NCI-H1048 (cell line): ENCODE measurements at regions not wholly inside any gene's neighbourhood (a gene's known extent, or its start where the extent isn't known, plus 50 kb on each side); places are given as distances from the start of the nearest gene placed in this dataset.

Source experiments
- DNase-seq: peaks from one replicate; lab custom pipeline; 2025; lab: John Stamatoyannopoulos, UW

DNA sequence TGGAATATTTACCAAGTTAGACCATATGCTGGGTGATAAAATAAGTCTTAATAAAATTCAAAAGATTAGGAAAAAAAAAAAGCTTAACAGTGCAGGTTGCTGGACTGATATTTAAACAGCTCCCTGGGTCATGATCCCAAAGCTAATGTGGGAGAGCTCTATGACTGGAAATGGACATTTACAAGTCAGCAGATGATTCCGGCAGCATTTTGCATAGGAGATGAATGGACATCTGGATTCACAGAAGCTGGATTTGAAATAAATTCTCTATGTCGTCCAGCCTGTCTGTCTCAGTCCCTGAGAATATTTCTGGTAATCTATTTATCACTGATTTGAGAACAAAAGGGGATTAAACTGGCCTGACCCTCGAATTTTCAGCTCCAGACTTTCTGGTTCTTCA is 52.3 kb upstream of the KLHL25 start:
- no peak for DNase-seq

DNA sequence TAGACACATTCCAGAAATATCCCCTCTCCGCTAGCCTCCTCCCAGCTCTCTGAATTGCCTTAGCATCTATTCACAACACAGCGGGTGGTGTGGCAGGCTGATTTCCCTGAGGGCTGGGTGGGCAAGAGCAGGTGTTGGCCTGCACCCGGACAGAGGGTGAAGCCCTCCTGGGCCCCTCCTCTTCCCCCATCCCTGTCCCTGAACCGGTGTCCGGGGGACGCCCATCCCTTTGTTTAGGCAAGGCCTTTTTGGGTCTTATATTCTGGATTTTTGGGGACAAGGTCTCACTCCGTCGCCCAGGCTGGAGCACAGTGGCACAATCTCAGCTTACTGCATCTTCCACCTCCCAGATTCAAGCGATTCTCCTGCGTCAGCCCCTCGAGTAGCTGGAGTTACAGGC is 55.2 kb upstream of the KLHL25 start:
- DNase-seq = no peak

- no peak for DNase-seq
Observed at GRCh38 chr15:85852969-85853368, 58.2 kb upstream of the KLHL25 start.

DNA sequence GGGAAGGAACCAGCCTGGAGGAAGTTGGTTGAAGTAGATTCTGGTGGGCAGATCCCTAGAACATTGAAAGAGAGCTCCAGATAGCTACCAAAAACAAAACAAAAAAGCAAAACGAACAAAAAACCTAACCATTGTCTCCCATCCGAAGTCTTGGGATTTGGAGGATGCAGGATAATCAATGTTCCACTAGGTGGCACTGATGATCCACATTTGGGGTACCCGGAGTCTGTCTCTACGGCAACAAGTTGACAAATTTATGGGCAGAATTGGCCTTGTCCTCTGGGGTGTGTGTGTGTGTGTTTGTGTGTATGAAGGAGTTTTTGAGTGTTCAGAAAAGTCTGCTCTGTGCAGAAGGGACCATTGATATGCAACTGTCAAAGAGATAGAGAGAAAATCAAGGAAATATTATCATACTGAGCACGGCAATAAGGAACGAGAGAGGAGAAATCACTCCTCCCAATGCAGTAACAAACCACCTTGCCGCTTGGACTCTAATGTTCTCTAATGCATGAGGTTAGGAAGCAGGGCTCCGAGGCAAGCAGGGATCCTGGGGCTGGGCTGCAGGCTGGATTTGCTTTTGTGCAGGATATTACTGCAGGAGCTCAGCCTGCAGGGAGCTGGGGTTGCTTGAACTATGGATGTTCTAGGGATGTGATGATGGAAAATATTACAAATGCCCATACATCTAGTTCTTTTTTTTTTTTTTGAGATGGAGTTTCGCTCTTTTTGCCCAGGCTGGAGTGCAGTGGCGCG is 59.8 kb upstream of the KLHL25 start:
- DNase-seq = no peak

DNA sequence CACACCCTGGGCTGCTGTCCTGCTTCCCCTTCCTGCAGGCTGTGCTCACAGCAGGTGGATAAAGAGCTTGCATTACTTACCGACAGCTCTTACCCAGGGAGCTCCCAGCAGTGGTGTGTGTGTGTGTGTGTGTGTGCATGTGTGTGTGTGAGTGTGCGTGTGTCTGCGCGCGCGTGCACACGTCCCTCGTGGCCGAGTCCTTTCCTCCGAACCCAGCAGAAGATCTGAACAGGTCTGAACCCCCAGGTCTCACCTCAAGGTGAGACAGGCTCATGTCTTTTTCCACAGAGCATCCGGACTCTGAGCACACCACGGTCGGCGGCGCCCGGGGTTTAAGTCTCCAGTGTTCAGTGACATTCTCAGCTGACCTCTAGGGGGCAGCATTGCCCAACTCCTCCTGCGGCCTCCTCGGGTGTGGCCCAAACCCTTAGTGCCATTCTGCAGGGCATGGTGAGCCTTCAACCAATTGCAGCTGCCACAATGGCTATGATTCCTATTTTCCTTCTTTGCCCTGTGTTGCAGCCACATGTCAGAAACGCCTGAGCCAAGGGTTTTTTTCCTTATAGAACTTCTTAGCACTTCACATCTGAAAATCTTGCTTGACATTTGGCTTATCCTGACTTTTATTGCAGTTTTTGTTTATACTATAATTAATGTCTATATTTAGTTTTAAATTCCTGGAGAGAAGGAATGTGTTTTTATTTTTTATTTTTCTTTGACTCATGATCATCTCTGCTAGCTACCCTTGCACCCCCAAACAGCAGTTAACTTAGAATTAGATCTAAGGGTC is 64.1 kb upstream of the KLHL25 start:
- peak; percentile 57 for DNase-seq

DNA sequence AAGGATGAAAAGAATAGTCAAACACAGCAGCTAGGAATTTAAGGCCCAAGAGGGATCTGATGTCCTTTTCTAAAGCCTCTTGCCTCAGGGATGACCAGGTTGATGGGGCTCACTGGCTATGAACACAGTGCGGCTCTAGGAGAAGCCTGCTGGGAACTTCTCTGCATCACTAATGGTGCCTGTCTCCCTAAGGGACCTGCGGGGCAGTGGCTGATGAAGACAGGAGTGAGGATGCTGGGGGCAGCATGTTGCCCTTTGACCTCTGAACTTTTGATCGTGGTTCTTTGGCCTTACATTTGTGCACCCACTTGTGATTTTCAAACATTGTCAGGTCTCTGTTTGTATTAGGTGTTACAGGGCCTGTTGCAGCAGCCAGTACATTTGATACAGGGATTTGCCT is 64.9 kb upstream of the KLHL25 start:
- no peak for DNase-seq

DNA sequence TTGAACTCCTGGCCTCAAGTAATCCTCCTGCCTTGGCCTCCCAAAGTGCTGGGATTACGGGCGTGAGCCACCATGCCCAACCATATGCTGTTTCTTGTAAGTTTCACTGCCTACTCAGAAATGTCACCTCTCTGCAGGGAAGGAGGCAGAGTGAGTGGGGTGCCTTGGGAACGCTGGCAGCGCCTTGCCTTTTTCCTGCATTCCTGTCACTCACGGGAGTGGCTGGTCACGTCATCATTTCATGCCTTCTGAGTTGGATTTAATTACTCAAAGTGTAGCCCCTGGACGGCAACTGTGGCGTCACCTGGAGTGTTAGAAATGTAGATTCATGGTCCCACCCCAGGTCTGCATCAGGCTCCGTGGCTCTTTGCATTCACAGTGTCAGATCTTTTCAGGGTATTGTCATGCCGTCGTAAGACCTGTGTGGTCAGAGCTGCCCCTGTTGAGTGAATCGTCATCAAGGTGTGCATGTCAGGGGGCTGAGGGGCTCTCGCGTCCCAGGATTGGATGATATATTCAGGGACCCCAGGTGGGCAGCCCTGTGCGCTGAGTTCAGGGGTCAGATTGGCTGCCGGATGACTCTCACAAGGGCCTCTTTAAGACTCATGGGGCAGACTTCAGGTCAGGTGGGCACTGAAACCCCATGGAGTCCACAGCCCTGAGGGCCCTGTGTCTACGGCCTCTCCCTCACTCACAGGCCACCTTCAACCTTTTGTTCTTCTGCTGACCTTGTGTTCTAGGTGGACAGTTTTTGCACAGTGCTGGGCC is 65.9 kb upstream of the KLHL25 start:
- DNase-seq = no peak

DNA sequence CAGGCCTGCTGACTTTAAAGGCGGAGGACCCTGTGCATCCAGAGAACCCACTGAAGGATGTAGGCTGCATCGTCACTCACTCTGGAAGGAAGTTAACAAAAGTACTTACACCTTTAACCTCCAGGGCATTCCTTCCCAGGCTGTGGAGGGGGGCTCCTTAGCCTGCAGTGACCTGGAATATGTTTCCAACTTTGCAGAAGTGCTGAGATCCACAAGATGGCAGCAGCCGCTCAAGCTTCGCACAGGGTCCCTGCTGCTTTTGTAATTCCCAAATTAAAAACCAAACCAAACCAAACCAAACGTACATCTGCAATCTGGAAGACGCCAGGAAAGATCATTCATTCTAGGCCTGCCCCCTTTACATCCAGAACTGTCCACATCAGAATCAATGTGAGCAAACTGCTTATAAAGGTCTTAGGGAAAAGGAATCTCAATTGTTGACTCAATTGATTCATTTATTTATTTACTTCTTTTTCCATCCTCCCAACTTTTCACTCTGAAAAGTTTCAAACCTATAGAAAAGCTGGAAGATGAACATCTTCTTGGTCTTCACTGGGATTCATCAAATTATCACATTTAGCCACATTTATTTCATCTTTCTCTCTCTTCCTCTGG is 70.5 kb upstream of the KLHL25 start:
- peak; percentile 15 for DNase-seq

- no peak for DNase-seq
Observed at GRCh38 chr15:85867250-85867649, 72.5 kb upstream of the KLHL25 start.

- no peak for DNase-seq
Observed at GRCh38 chr15:85869124-85869523, 74.4 kb upstream of the KLHL25 start.

DNA sequence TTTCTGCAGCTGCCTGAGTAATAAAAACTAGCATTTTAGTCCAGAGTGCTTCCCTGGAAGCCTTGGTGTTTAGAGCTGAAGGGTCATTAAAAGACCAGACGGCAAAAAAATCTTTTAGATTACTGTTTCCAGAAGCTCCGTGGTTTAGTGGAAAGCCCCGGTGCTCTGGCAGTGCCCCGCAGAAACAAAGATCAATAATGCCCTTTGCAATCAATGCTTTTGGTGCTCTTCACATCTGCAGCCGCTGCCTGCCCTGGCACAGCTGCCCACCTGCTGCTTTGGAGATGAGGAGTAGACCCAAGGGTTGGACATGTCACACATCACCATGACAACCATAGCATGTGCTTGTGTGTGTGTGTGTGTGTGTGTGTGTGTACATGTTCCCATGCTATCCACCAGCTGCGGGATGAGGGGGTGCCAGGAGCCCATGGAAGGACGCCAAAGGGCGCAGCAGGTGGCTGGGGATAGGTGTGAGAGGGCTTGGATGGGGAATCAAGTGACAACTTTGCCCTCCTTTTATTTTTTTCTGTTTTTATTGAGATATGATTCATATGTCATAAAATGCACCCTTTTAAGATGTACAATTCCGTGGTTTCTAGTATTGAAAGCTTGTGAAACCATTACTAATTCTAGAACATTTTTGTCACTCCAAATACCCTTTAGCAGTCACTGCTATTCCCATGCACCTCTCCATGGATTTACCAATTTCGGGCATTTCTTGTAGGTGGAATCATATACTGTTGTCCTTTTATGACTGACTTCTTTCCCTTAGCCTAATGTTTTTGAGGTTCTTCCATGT is 75.7 kb upstream of the KLHL25 start:
- no peak for DNase-seq

GRCh38 chr15:85871545-85871944 is 76.8 kb upstream of the KLHL25 start:
- DNase-seq = no peak

GRCh38 chr15:85872125-85872524 is 77.4 kb upstream of the KLHL25 start:
- DNase-seq = no peak

DNA sequence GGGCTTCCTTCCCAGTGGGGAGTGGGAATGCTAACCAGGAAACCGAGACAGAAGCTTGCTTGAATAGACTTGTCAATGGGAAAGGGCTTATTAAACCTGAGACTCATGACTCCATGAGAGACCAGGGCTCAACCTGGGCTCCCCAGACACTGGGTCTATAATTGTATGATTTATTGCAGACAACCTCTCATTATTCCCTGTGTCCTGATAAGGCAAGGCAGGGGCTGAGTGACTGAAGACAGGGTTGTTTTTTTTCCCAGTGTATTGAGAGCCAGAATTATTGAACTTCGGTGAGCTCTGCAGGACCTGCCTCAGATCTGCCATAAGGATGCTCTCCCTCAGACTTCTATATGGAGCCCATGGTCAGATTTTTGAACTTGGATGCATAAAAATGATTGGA is 79.5 kb upstream of the KLHL25 start:
- no peak for DNase-seq

DNA sequence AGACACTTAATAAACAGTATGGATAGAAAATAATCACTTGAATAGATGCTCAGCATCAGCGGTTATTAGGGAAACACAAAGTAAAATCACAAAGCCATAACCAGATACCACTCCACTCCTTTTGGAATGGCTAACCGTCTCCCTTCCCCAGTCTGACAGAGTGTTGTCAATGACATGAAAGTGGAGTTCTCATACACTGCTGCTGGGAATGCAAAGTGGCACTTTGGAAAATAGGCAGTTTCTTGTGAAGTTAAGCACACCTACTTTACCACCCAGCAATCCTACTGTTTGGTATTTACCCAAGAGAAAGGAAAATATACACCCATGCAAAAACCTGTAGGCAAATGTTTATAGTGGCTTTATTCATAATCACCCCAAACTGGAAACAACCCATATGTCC is 81.0 kb upstream of the KLHL25 start:
- no peak for DNase-seq

DNA sequence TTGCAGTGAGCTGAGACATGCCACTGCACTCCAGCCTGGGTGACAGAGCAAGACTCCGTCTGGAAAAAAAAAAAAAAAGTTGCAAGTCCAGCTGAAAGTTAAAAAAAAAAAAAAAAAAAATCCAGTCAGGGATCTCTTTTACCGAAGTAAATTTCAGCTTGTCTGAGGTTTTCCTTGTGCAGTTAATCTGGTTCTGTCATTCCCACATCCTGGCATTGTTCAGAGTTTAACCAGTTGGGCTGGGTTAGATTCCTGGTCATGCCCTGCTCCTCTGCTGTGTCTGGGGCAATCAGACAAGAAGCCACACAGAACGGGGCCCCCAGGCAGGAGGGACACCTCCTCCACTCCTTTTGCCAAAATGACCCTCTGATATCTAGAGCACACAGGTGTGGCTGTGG is 84.1 kb upstream of the KLHL25 start:
- no peak for DNase-seq

GRCh38 chr15:85879334-85880163 is 84.8 kb upstream of the KLHL25 start:
- DNase-seq = no peak

DNA sequence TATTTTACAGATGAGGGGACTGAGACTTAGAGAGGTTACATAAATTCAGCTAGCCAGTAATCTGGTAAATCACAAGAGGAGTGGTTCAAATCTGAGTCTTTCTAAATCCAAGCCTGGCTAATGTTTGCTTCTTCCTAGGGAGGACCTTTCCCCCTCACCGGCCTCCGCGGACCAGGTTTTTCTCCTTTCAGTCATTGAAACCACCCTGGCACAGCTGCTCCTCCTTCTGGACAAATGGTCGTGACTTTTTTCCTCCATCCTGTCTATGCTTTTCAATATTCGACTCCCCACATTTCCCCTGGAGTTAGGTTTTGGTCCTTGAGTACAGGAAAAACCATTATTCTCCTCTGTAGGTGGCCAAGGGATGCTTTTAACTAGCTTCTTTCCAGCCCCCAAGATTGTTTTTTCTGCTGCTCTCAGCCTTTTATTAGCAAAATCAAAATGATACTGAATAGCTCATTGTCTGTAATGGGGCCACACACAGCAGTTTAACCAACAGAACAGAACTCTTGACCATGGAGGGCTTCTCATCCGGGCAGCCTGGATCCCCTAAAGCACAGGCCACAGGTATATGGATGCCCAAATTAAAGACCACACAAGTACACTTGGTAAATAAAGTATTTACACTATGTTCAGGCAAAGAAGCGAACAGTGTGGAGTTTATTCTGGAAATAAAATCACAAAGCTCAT is 85.9 kb upstream of the KLHL25 start:
- no peak for DNase-seq

- no peak for DNase-seq
Observed at GRCh38 chr15:85886309-85886811, 91.6 kb upstream of the KLHL25 start.
